ENCODE measurements at regions not wholly inside any gene's neighbourhood (a gene's known extent, or its start where the extent isn't known, plus 50 kb on each side); places are given as distances from the start of the nearest gene placed in this dataset.

DNA sequence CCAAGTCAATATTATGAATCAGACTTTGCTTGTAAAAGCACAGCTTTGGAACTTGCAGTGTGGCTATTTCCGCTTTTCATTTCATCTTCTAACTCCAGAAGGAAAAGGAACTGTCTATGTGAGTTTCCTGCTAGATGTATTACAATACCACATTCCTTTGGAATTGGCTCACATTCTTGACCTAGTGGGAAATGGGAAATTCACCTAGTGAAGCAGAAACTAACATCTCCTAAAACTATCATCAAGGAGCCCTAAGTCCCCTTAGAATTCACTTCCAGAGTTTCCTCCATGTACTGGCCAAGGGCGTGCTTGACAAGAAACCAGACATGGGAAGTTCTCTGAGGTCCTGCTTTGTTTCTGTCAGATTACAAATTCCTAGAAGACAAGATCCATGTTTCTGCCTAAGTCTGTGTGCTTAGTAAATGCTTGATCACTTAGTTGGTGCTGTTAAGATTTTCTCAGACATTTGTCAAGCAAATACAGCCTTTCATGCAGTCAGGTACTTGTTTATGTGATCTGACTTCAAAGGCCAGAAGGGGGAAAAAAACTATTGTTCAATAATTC is 275.7 kb upstream of the FN1 start:
- CTCF ChIA-PET = no interaction called here
- peaks cover 23% of the 10 kb centered on the region for H3F3A ChIP-seq (replicated peaks; ENCODE audit: insufficient read depth)
- H3K4me1 ChIP-seq (ENCODE audit: control insufficient read depth in 1 of 2, insufficient read depth in 2 of 2, low read depth in 1 of 2, low read length in 1 of 2) = peaks cover 0 to 35% of the 10 kb centered on the region in 2 experiments; a peak in 3 of 4 replicates
- no peaks in the 10 kb centered on the region for H3K79me2 ChIP-seq (ENCODE audit: insufficient read depth)
- H3K36me3 ChIP-seq (replicated peaks in 1 of 2; ENCODE audit: control insufficient read depth in 1 of 2, insufficient read depth in 2 of 2, low read length in 1 of 2) = no peaks in the 10 kb centered on the region
- H4K20me1 ChIP-seq (ENCODE audit: insufficient read depth) = no peaks in the 10 kb centered on the region
- no peak for DNase-seq
- H3K9me2 ChIP-seq = no peaks in the 10 kb centered on the region
- H3K4me3 ChIP-seq (ENCODE audit: low read depth in 2 of 2, low read length in 1 of 2) = no peak overlapping the region
- no peaks in the 10 kb centered on the region for H3K27me3 ChIP-seq (ENCODE audit: insufficient read depth)
- POLR2A ChIA-PET = no interaction called here
- H3K9me3 ChIP-seq = no peaks in the 10 kb centered on the region
- H3K27ac ChIP-seq (ENCODE audit: low read depth in 2 of 2, low read length in 1 of 2) = peak overlapping the region in 1 of 2 experiments; percentile 69
- no peak overlapping the region for H3K4me2 ChIP-seq
- H3K9ac ChIP-seq = no peak overlapping the region
- whole genome bisulfite sequencing (ENCODE audit: low lambda C conversion rate) = 69% methylated on average over 2 of the region's 2 CpGs
- H2AFZ ChIP-seq (ENCODE audit: low read depth) = peak overlapping the region; percentile 5; the same call in 1 of the 2 replicates
- TF ChIP-seq RFX5 (IDR thresholded peaks at IDR 0.05; ENCODE audit: low read length) (no peak), NRF1 (IDR thresholded peaks at IDR 0.05; ENCODE audit: low read depth, low read length) (no peak), TEAD4 (IDR thresholded peaks at IDR 0.05; ENCODE audit: borderline replicate concordance, insufficient read depth) (0 out of 2 replicates have a peak, but pooled peaks have one; percentile 44), JUND (IDR thresholded peaks at IDR 0.05) (peak; percentile 32; the same call in 1 of the 2 replicates), RCOR1 (IDR thresholded peaks at IDR 0.05; ENCODE audit: low read length) (no peak), MXI1 (IDR thresholded peaks at IDR 0.05; ENCODE audit: low read depth, low read length) (no peak), RAD21 (IDR thresholded peaks at IDR 0.05; ENCODE audit: low read length) (no peak), POLR2AphosphoS5 (IDR thresholded peaks at IDR 0.05; ENCODE audit: low read depth, low read length) (no peak), RXRA (IDR thresholded peaks at IDR 0.05; ENCODE audit: borderline replicate concordance, low read depth) (no peak), NFIC (IDR thresholded peaks at IDR 0.05; ENCODE audit: borderline replicate concordance) (peak; percentile 29; the same call in 1 of the 2 replicates), YY1 (IDR thresholded peaks at IDR 0.05; ENCODE audit: low read depth) (no peak), MEF2A (IDR thresholded peaks at IDR 0.05; ENCODE audit: borderline replicate concordance, low read depth) (no peak), CHD2 (IDR thresholded peaks at IDR 0.05; ENCODE audit: low read length, partially characterized antibody) (no peak), ELF1 (IDR thresholded peaks at IDR 0.05) (no peak), FOXM1 (IDR thresholded peaks at IDR 0.05; ENCODE audit: low read depth) (no peak), EZH2phosphoT487 (IDR thresholded peaks at IDR 0.05; ENCODE audit: borderline replicate concordance, low read depth) (no peak), EP300 (IDR thresholded peaks at IDR 0.05; ENCODE audit: borderline replicate concordance in 1 of 2, low read depth in 1 of 2, low read length in 1 of 2) (peak in 1 of 2 experiments; percentile 17; a peak in 1 of 4 replicates)
- TF ChIP-seq, protein P1, sequence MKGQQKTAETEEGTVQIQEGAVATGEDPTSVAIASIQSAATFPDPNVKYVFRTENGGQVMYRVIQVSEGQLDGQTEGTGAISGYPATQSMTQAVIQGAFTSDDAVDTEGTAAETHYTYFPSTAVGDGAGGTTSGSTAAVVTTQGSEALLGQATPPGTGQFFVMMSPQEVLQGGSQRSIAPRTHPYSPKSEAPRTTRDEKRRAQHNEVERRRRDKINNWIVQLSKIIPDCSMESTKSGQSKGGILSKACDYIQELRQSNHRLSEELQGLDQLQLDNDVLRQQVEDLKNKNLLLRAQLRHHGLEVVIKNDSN (IDR thresholded peaks at IDR 0.05; ENCODE audit: borderline replicate concordance, low read depth) = no peak
- TF ChIP-seq, protein P2, sequence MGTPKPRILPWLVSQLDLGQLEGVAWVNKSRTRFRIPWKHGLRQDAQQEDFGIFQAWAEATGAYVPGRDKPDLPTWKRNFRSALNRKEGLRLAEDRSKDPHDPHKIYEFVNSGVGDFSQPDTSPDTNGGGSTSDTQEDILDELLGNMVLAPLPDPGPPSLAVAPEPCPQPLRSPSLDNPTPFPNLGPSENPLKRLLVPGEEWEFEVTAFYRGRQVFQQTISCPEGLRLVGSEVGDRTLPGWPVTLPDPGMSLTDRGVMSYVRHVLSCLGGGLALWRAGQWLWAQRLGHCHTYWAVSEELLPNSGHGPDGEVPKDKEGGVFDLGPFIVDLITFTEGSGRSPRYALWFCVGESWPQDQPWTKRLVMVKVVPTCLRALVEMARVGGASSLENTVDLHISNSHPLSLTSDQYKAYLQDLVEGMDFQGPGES (IDR thresholded peaks at IDR 0.05; ENCODE audit: low read depth, low read length) = no peak
- TF ChIP-seq, protein P3, sequence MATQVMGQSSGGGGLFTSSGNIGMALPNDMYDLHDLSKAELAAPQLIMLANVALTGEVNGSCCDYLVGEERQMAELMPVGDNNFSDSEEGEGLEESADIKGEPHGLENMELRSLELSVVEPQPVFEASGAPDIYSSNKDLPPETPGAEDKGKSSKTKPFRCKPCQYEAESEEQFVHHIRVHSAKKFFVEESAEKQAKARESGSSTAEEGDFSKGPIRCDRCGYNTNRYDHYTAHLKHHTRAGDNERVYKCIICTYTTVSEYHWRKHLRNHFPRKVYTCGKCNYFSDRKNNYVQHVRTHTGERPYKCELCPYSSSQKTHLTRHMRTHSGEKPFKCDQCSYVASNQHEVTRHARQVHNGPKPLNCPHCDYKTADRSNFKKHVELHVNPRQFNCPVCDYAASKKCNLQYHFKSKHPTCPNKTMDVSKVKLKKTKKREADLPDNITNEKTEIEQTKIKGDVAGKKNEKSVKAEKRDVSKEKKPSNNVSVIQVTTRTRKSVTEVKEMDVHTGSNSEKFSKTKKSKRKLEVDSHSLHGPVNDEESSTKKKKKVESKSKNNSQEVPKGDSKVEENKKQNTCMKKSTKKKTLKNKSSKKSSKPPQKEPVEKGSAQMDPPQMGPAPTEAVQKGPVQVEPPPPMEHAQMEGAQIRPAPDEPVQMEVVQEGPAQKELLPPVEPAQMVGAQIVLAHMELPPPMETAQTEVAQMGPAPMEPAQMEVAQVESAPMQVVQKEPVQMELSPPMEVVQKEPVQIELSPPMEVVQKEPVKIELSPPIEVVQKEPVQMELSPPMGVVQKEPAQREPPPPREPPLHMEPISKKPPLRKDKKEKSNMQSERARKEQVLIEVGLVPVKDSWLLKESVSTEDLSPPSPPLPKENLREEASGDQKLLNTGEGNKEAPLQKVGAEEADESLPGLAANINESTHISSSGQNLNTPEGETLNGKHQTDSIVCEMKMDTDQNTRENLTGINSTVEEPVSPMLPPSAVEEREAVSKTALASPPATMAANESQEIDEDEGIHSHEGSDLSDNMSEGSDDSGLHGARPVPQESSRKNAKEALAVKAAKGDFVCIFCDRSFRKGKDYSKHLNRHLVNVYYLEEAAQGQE (IDR thresholded peaks at IDR 0.05; ENCODE audit: low read depth, low read length) = no peak
- TF ChIP-seq, protein P4, sequence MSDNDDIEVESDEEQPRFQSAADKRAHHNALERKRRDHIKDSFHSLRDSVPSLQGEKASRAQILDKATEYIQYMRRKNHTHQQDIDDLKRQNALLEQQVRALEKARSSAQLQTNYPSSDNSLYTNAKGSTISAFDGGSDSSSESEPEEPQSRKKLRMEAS (IDR thresholded peaks at IDR 0.05; ENCODE audit: low read depth) = no peak
- TF ChIP-seq, protein P5, sequence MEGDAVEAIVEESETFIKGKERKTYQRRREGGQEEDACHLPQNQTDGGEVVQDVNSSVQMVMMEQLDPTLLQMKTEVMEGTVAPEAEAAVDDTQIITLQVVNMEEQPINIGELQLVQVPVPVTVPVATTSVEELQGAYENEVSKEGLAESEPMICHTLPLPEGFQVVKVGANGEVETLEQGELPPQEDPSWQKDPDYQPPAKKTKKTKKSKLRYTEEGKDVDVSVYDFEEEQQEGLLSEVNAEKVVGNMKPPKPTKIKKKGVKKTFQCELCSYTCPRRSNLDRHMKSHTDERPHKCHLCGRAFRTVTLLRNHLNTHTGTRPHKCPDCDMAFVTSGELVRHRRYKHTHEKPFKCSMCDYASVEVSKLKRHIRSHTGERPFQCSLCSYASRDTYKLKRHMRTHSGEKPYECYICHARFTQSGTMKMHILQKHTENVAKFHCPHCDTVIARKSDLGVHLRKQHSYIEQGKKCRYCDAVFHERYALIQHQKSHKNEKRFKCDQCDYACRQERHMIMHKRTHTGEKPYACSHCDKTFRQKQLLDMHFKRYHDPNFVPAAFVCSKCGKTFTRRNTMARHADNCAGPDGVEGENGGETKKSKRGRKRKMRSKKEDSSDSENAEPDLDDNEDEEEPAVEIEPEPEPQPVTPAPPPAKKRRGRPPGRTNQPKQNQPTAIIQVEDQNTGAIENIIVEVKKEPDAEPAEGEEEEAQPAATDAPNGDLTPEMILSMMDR (IDR thresholded peaks at IDR 0.05) = no peak
- TF ChIP-seq, protein P6, sequence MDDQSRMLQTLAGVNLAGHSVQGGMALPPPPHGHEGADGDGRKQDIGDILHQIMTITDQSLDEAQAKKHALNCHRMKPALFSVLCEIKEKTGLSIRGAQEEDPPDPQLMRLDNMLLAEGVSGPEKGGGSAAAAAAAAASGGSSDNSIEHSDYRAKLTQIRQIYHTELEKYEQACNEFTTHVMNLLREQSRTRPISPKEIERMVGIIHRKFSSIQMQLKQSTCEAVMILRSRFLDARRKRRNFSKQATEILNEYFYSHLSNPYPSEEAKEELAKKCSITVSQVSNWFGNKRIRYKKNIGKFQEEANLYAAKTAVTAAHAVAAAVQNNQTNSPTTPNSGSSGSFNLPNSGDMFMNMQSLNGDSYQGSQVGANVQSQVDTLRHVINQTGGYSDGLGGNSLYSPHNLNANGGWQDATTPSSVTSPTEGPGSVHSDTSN (IDR thresholded peaks at IDR 0.05) = peak; percentile 38
- TF ChIP-seq, protein P7, sequence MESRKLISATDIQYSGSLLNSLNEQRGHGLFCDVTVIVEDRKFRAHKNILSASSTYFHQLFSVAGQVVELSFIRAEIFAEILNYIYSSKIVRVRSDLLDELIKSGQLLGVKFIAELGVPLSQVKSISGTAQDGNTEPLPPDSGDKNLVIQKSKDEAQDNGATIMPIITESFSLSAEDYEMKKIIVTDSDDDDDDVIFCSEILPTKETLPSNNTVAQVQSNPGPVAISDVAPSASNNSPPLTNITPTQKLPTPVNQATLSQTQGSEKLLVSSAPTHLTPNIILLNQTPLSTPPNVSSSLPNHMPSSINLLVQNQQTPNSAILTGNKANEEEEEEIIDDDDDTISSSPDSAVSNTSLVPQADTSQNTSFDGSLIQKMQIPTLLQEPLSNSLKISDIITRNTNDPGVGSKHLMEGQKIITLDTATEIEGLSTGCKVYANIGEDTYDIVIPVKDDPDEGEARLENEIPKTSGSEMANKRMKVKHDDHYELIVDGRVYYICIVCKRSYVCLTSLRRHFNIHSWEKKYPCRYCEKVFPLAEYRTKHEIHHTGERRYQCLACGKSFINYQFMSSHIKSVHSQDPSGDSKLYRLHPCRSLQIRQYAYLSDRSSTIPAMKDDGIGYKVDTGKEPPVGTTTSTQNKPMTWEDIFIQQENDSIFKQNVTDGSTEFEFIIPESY (IDR thresholded peaks at IDR 0.05; ENCODE audit: borderline replicate concordance, low read depth) = no peak

Measured in SK-N-SH (cell line).